Fibroblast of skin of right quadriceps (primary cell): ENCODE measurements at regions not wholly inside any gene's neighbourhood (a gene's known extent, or its start where the extent isn't known, plus 50 kb on each side); places are given as distances from the start of the nearest gene placed in this dataset.

Source experiments
- DNase-seq: peaks from one replicate; pipeline ENCODE4 v3.0.0-alpha.2; 2013

GRCh38 chr10:83165265-83165664, 974.0 kb upstream of the GHITM start:
- no peak for DNase-seq

- DNase-seq: no peak
Observed at GRCh38 chr10:83166344-83166743, 973.0 kb upstream of the GHITM start.

GRCh38 chr10:83167081-83167480, 972.2 kb upstream of the GHITM start:
- DNase-seq: no peak

- DNase-seq: no peak
Observed at GRCh38 chr10:83176901-83177300, 962.4 kb upstream of the GHITM start.

- DNase-seq: no peak
Observed at GRCh38 chr10:83178526-83178925, 960.8 kb upstream of the GHITM start.

GRCh38 chr10:83179371-83179770, 959.9 kb upstream of the GHITM start:
- no peak for DNase-seq

- peak; percentile 2 for DNase-seq
Observed at GRCh38 chr10:83182076-83182475, 957.2 kb upstream of the GHITM start.

GRCh38 chr10:83184641-83185040, 954.7 kb upstream of the GHITM start:
- no peak for DNase-seq

- no peak for DNase-seq
Observed at GRCh38 chr10:83190614-83191013, 948.7 kb upstream of the GHITM start.

GRCh38 chr10:83193026-83193425, 946.3 kb upstream of the GHITM start:
- DNase-seq: no peak

GRCh38 chr10:83195021-83195420, 944.3 kb upstream of the GHITM start:
- no peak for DNase-seq

- no peak for DNase-seq
Observed at GRCh38 chr10:83199374-83199773, 939.9 kb upstream of the GHITM start.

- no peak for DNase-seq
Observed at GRCh38 chr10:83205861-83206260, 933.4 kb upstream of the GHITM start.

GRCh38 chr10:83212632-83213334, 926.5 kb upstream of the GHITM start:
- DNase-seq: peak; percentile 86

- peak; percentile 13 for DNase-seq
Observed at GRCh38 chr10:83214136-83214535, 925.2 kb upstream of the GHITM start.

- no peak for DNase-seq
Observed at GRCh38 chr10:83218205-83218604, 921.1 kb upstream of the GHITM start.

GRCh38 chr10:83222300-83222699, 917.0 kb upstream of the GHITM start:
- no peak for DNase-seq

- no peak for DNase-seq
Observed at GRCh38 chr10:83222832-83223742, 916.2 kb upstream of the GHITM start.

- no peak for DNase-seq
Observed at GRCh38 chr10:83225781-83226180, 913.5 kb upstream of the GHITM start.

GRCh38 chr10:83229991-83230390, 909.3 kb upstream of the GHITM start:
- DNase-seq: no peak

GRCh38 chr10:83233691-83234090, 905.6 kb upstream of the GHITM start:
- no peak for DNase-seq

- DNase-seq: no peak
Observed at GRCh38 chr10:83248106-83248631, 891.1 kb upstream of the GHITM start.

GRCh38 chr10:83250396-83250795, 888.9 kb upstream of the GHITM start:
- DNase-seq: no peak

- DNase-seq: no peak
Observed at GRCh38 chr10:83252169-83252568, 887.1 kb upstream of the GHITM start.
